HepG2 (cell line): ENCODE measurements at regions not wholly inside any gene's neighbourhood (a gene's known extent, or its start where the extent isn't known, plus 50 kb on each side); places are given as distances from the start of the nearest gene placed in this dataset.

ENCODE experiments used
- ATAC-seq: fragments of 200-7000 bp; cut with Tn5 transposase; 3 replicates; pipeline ENCODE4 v1.9.1; 2020; ENCODE audit warnings: mild to moderate bottlenecking, moderate library complexity
- BruUV-seq: library from RNA; stranded (reverse); fragments of 400-500 nt; replicated peaks from 2 replicates; lab custom pipeline; 2021; lab: Mats Ljungman, UMichigan
- CTCF ChIA-PET: fragments of 300-600 bp; formaldehyde crosslinking; extraction: SDS; loops from one replicate; lab custom pipeline; 2021; ENCODE audit warnings: low total read pairs, inconsistent platforms, low intra/inter-chr PET ratio; lab: Yijun Ruan, JAX
- POLR2A ChIA-PET: fragments of 350-600 bp; sonication (Branson Sonifier 250); formaldehyde crosslinking; loops from one replicate; lab custom pipeline; 2020; ENCODE audit warnings: antibody characterized with exemption, inconsistent platforms; lab: Yijun Ruan, JAX
- DNase-seq: peaks from one replicate; pipeline ENCODE4 v3.0.0-alpha.2; 2015; ENCODE audit warnings: low spot score
- FAIRE-seq: peaks from 3 replicates; lab custom pipeline; 2011; peaks lifted over from hg19 to GRCh38; lab: Jason Lieb, UNC
- H2AFZ ChIP-seq: one replicate; pipeline ENCODE4 v1.6.1; 2011; ENCODE audit warnings: low read length, inconsistent platforms
- H3K27ac ChIP-seq: fragments of 300-600 bp; 3 replicates; pipeline ENCODE4 v1.8.0; 2011; ENCODE audit warnings: mixed run types, mild to moderate bottlenecking, mixed read lengths, low read length, inconsistent platforms; ENCODE audit not compliant: insufficient read depth; ENCODE audit errors: extremely low read length
- H3K27me3 ChIP-seq, 2 experiments: fragments of 200-600 bp in 1 of 2; 2 replicates in 1 of 2; 3 replicates in 1 of 2; pipeline versions ENCODE4 v1.6.0 to v1.8.0; 2011; ENCODE audit warnings: low read length in 2 of 2, mild to moderate bottlenecking in 2 of 2, moderate library complexity in 2 of 2, inconsistent platforms in 1 of 2; ENCODE audit not compliant: insufficient read depth in 2 of 2, control insufficient read depth in 1 of 2
- H3K36me3 ChIP-seq, 2 experiments: fragments of 200-600 bp in 1 of 2; replicated peaks in 1 of 2; 2 replicates in 1 of 2; 3 replicates in 1 of 2; pipeline versions ENCODE4 v1.5.1 to v1.8.0; 2011; ENCODE audit warnings: low read length in 2 of 2, inconsistent platforms in 1 of 2; ENCODE audit not compliant: insufficient read depth in 2 of 2, control insufficient read depth in 1 of 2
- H3K4me1 ChIP-seq: 2 replicates; pipeline ENCODE4 v1.5.1; 2012; ENCODE audit warnings: low read length, inconsistent platforms; ENCODE audit not compliant: insufficient read depth
- H3K4me2 ChIP-seq: 2 replicates; pipeline ENCODE4 v1.6.0; 2011; ENCODE audit warnings: low read depth, low read length, inconsistent platforms
- H3K4me3 ChIP-seq, 3 experiments: fragments of 200-600 bp in 1 of 3; sonication (generic), shearing (Covaris generic) in 1 of 3; replicated peaks in 1 of 3; 2 replicates each; pipeline ENCODE4 v1.5.1; 2011 to 2016; ENCODE audit warnings: low read length in 3 of 3, inconsistent platforms in 2 of 3, low read depth in 2 of 3, mild to moderate bottlenecking in 2 of 3, control low read depth in 1 of 3, mixed read lengths in 1 of 3; ENCODE audit not compliant: insufficient read depth in 1 of 3
- H3K79me2 ChIP-seq: one replicate; pipeline ENCODE4 v1.6.1; 2011; ENCODE audit warnings: low read length, inconsistent platforms; ENCODE audit not compliant: insufficient read depth
- H3K9ac ChIP-seq: 2 replicates; pipeline ENCODE4 v1.6.0; 2011; ENCODE audit warnings: mild to moderate bottlenecking, low read depth, low read length, inconsistent platforms; ENCODE audit not compliant: insufficient read depth
- H3K9me3 ChIP-seq: 2 replicates; pipeline ENCODE4 v1.5.1; 2012; ENCODE audit warnings: mild to moderate bottlenecking, low read length
- H4K20me1 ChIP-seq: 2 replicates; pipeline ENCODE4 v1.6.0; 2011; ENCODE audit warnings: inconsistent platforms, mild to moderate bottlenecking, low read length, moderate library complexity; ENCODE audit not compliant: insufficient read depth
- CENPT ChIP-seq: sonication (generic); formaldehyde crosslinking; IDR thresholded peaks from 2 replicates; pipeline ENCODE4 v1.8.0; 2022; ENCODE audit warnings: low read depth, mild to moderate bottlenecking, moderate library complexity, missing genetic modification reagents
- E2F2 ChIP-seq: sonication (generic); formaldehyde crosslinking; IDR thresholded peaks from 2 replicates; pipeline ENCODE4 v1.4.0; 2020; ENCODE audit warnings: missing genetic modification reagents, borderline replicate concordance
- ERF ChIP-seq: IDR thresholded peaks from 2 replicates; pipeline ENCODE4 v1.6.1; 2018; ENCODE audit warnings: missing biosample characterization, missing genetic modification reagents
- HNRNPLL ChIP-seq: fragments of 200-400 bp; formaldehyde crosslinking; IDR thresholded peaks from 2 replicates; pipeline ENCODE4 v1.6.1; 2017; ENCODE audit warnings: mild to moderate bottlenecking, low read depth, low read length; ENCODE audit not compliant: poor library complexity, severe bottlenecking
- KLF13 ChIP-seq: sonication (generic); formaldehyde crosslinking; IDR thresholded peaks from 2 replicates; pipeline ENCODE4 v1.4.0; 2020; ENCODE audit warnings: mild to moderate bottlenecking, missing genetic modification reagents
- LBX2 ChIP-seq: sonication (generic); formaldehyde crosslinking; IDR thresholded peaks from 2 replicates; pipeline ENCODE4 v1.5.0; 2020; ENCODE audit warnings: missing genetic modification reagents, mild to moderate bottlenecking, borderline replicate concordance
- MAFK ChIP-seq, 2 experiments: IDR thresholded peaks in 1 of 2; conservative IDR thresholded peaks in 1 of 2; 2 replicates each; pipeline ENCODE4 v1.6.1; 2011; ENCODE audit warnings: improper control_type of control experiment in 2 of 2, low read length in 2 of 2
- MIXL1 ChIP-seq: IDR thresholded peaks from 2 replicates; pipeline ENCODE4 v1.6.1; 2016
- MXD4 ChIP-seq: IDR thresholded peaks from 2 replicates; pipeline ENCODE4 v1.6.1; 2016; ENCODE audit warnings: mild to moderate bottlenecking, missing biosample characterization, missing genetic modification reagents
- SMAD3 ChIP-seq: sonication (generic); formaldehyde crosslinking; IDR thresholded peaks from 2 replicates; pipeline ENCODE4 v1.4.0; 2020; ENCODE audit warnings: missing genetic modification reagents
- SNRNP70 ChIP-seq: fragments of 200-400 bp; formaldehyde crosslinking; IDR thresholded peaks from 2 replicates; pipeline ENCODE4 v1.6.1; 2017; ENCODE audit warnings: mild to moderate bottlenecking, low read depth, low read length, moderate library complexity
- SP2 ChIP-seq: sonication (generic); formaldehyde crosslinking; IDR thresholded peaks from 2 replicates; pipeline ENCODE4 v1.5.1; 2020; ENCODE audit warnings: mild to moderate bottlenecking, missing genetic modification reagents
- ZBTB2 ChIP-seq: sonication (generic); formaldehyde crosslinking; IDR thresholded peaks from 2 replicates; pipeline ENCODE4 v1.8.0; 2022; ENCODE audit warnings: low read depth, missing genetic modification reagents
- ZBTB34 ChIP-seq: sonication (generic); formaldehyde crosslinking; IDR thresholded peaks from 2 replicates; pipeline ENCODE4 v1.8.0; 2022; ENCODE audit warnings: mild to moderate bottlenecking, missing genetic modification reagents
- ZBTB38 ChIP-seq: sonication (generic); formaldehyde crosslinking; IDR thresholded peaks from 2 replicates; pipeline ENCODE4 v1.5.1; 2020; ENCODE audit warnings: mild to moderate bottlenecking, missing genetic modification reagents
- ZNF496 ChIP-seq: sonication (generic); formaldehyde crosslinking; IDR thresholded peaks from 2 replicates; pipeline ENCODE4 v1.8.1; 2023; ENCODE audit warnings: mild to moderate bottlenecking, moderate library complexity, missing genetic modification reagents; ENCODE audit not compliant: insufficient replicate concordance
- ZNF513 ChIP-seq: sonication (generic); formaldehyde crosslinking; conservative IDR thresholded peaks from 2 replicates; pipeline ENCODE4 v1.5.0; 2020; ENCODE audit warnings: missing genetic modification reagents
- ZNF747 ChIP-seq: sonication (generic); formaldehyde crosslinking; IDR thresholded peaks from 2 replicates; pipeline ENCODE4 v1.8.1; 2023; ENCODE audit warnings: missing genetic modification reagents, mild to moderate bottlenecking, borderline replicate concordance
- WGBS: methylation state at CpG from one replicate; pipeline ENCODE4 v1.1.6; 2017; ENCODE audit warnings: low lambda C conversion rate; 5-methylcytosine and 5-hydroxymethylcytosine counted together
- in situ Hi-C: cut with HindIII; loops from 2 replicates; pipeline ENCODE4 v1.10.0; 2017; ENCODE audit warnings: low pct_unique_long_range_greater_than_20kb; ENCODE audit not compliant: extremely low pct_ligation_motif_present
- intact Hi-C: fragments of 100-400 bp; cut with micrococcal nuclease; formaldehyde crosslinking; loops from one replicate; pipeline ENCODE4 v1.10.0; 2022; ENCODE audit not compliant: unreplicated experiment

- in situ Hi-C loops (no loop called here), intact Hi-C loops (no loop called here)
- FAIRE-seq (no peak), DNase-seq (no peak)
- no peak overlapping the region for H3K4me2 ChIP-seq
- no peaks in the 10 kb centered on the region for H4K20me1 ChIP-seq
- H3K4me3 ChIP-seq, result no peak overlapping the region
- H3K9me3 ChIP-seq, result no peaks in the 10 kb centered on the region
- POLR2A ChIA-PET, result no interaction called here
- no TSS peak for BruUV-seq
- H3K36me3 ChIP-seq, result no peaks in the 10 kb centered on the region
- H3K27ac ChIP-seq, result no peak overlapping the region
- WGBS, result 10% methylated on average over 2 of the region's 5 CpGs
- no peak overlapping the region for H3K9ac ChIP-seq
- TF ChIP-seq MIXL1 (no peak), MXD4 (CRISPR knock-in tag) (no peak), ERF (CRISPR knock-in tag) (no peak), MAFK (conservative IDR thresholded peaks at IDR 0.05 in 1 of 2, IDR thresholded peaks at IDR 0.05 in 1 of 2; ENCODE audit: low read length in 2 of 2) (no peak), ZNF513 (no peak), SNRNP70 (no peak), ZBTB38 (no peak), SMAD3 (CRISPR knock-in tag) (no peak), E2F2 (CRISPR knock-in tag) (no peak), KLF13 (no peak), ZNF747 (CRISPR knock-in tag) (no peak), CENPT (CRISPR knock-in tag) (no peak), ZNF496 (CRISPR knock-in tag) (no peak), HNRNPLL (no peak), SP2 (CRISPR knock-in tag) (no peak), ZBTB34 (CRISPR knock-in tag) (no peak), ZBTB2 (CRISPR knock-in tag) (no peak), LBX2 (CRISPR knock-in tag) (no peak)
- TF ChIP-seq, all 625 proteins: peak for 0
- H3K79me2 ChIP-seq, result no peaks in the 10 kb centered on the region
- H3K27me3 ChIP-seq, result no peaks in the 10 kb centered on the region
- no peaks in the 10 kb centered on the region for H3K4me1 ChIP-seq
- CTCF ChIA-PET, result no interaction called here
- H2AFZ ChIP-seq, result no peak overlapping the region
- no peak for ATAC-seq
Observed at GRCh38 chr4:171714791-171715454, 98.3 kb upstream of the GALNTL6 start.
